ENCODE measurements at regions not wholly inside any gene's neighbourhood (a gene's known extent, or its start where the extent isn't known, plus 50 kb on each side); places are given as distances from the start of the nearest gene placed in this dataset.

GRCh38 chr10:107614939-107615685 lies 450.6 kb upstream of the SORCS1 start:
- no peak for TF ChIP-seq EZH2 (IDR thresholded peaks at IDR 0.05; ENCODE audit: low read length, missing control alignments)
- TF ChIP-seq, protein P1, sequence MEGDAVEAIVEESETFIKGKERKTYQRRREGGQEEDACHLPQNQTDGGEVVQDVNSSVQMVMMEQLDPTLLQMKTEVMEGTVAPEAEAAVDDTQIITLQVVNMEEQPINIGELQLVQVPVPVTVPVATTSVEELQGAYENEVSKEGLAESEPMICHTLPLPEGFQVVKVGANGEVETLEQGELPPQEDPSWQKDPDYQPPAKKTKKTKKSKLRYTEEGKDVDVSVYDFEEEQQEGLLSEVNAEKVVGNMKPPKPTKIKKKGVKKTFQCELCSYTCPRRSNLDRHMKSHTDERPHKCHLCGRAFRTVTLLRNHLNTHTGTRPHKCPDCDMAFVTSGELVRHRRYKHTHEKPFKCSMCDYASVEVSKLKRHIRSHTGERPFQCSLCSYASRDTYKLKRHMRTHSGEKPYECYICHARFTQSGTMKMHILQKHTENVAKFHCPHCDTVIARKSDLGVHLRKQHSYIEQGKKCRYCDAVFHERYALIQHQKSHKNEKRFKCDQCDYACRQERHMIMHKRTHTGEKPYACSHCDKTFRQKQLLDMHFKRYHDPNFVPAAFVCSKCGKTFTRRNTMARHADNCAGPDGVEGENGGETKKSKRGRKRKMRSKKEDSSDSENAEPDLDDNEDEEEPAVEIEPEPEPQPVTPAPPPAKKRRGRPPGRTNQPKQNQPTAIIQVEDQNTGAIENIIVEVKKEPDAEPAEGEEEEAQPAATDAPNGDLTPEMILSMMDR (conservative IDR thresholded peaks at IDR 0.05 in 1 of 2, IDR thresholded peaks at IDR 0.05 in 1 of 2; ENCODE audit: low read depth in 1 of 2, low read length in 2 of 2), result no peak
- Histone ChIP-seq H3K27ac (ENCODE audit: insufficient read depth, low read length) (no peak overlapping the region), H3K27me3 (ENCODE audit: control insufficient read depth, insufficient read depth, low read length) (no peaks in the 10 kb centered on the region), H3K4me3 (replicated peaks in 1 of 4; ENCODE audit: control extremely low read depth in 1 of 4, insufficient read depth in 1 of 4, low read depth in 3 of 4, low read length in 4 of 4) (no peak overlapping the region), H3K36me3 (ENCODE audit: control insufficient read depth, insufficient read depth, low read length) (no peaks in the 10 kb centered on the region), H4K20me1 (ENCODE audit: control insufficient read depth, extremely low read depth, insufficient read depth, low read length) (no peaks in the 10 kb centered on the region), H2AFZ (ENCODE audit: low read length) (no peak overlapping the region), H3K4me2 (ENCODE audit: extremely low read depth, insufficient read depth, low read length) (no peak overlapping the region), H3K9me3 (ENCODE audit: control insufficient read depth, insufficient read depth, low read depth, low read length) (no peaks in the 10 kb centered on the region), H3K9ac (ENCODE audit: insufficient read depth, low read length) (no peak overlapping the region), H3K4me1 (ENCODE audit: control insufficient read depth, extremely low read depth, insufficient read depth, low read length) (no peaks in the 10 kb centered on the region), H3K79me2 (ENCODE audit: control insufficient read depth, insufficient read depth, low read length) (no peaks in the 10 kb centered on the region)
- peak; percentile 56 to 63 for DNase-seq (ENCODE audit: low read depth in 2 of 2)

- Histone ChIP-seq H3K9me3 (ENCODE audit: control insufficient read depth, insufficient read depth, low read depth, low read length) (no peaks in the 10 kb centered on the region), H3K4me3 (replicated peaks in 1 of 4; ENCODE audit: control extremely low read depth in 1 of 4, insufficient read depth in 1 of 4, low read depth in 3 of 4, low read length in 4 of 4) (no peak overlapping the region), H3K27ac (ENCODE audit: insufficient read depth, low read length) (no peak overlapping the region), H2AFZ (ENCODE audit: low read length) (no peak overlapping the region), H3K9ac (ENCODE audit: insufficient read depth, low read length) (no peak overlapping the region), H3K36me3 (ENCODE audit: control insufficient read depth, insufficient read depth, low read length) (no peaks in the 10 kb centered on the region), H4K20me1 (ENCODE audit: control insufficient read depth, extremely low read depth, insufficient read depth, low read length) (no peaks in the 10 kb centered on the region), H3K79me2 (ENCODE audit: control insufficient read depth, insufficient read depth, low read length) (no peaks in the 10 kb centered on the region), H3K27me3 (ENCODE audit: control insufficient read depth, insufficient read depth, low read length) (no peaks in the 10 kb centered on the region), H3K4me1 (ENCODE audit: control insufficient read depth, extremely low read depth, insufficient read depth, low read length) (no peaks in the 10 kb centered on the region), H3K4me2 (ENCODE audit: extremely low read depth, insufficient read depth, low read length) (no peak overlapping the region)
- TF ChIP-seq EZH2 (IDR thresholded peaks at IDR 0.05; ENCODE audit: low read length, missing control alignments), result no peak
- TF ChIP-seq, protein P1 (conservative IDR thresholded peaks at IDR 0.05 in 1 of 2, IDR thresholded peaks at IDR 0.05 in 1 of 2; ENCODE audit: low read depth in 1 of 2, low read length in 2 of 2), result no peak
- peak in 1 of 2 donors; percentile 12 for DNase-seq (ENCODE audit: low read depth in 2 of 2)
These were observed 446.6 kb upstream of the SORCS1 start for GRCh38 chr10:107611115-107611514.

GRCh38 chr10:107589081-107589480 lies 424.6 kb upstream of the SORCS1 start:
- DNase-seq (ENCODE audit: low read depth in 2 of 2), result no peak
- TF ChIP-seq, protein P1 (conservative IDR thresholded peaks at IDR 0.05 in 1 of 2, IDR thresholded peaks at IDR 0.05 in 1 of 2; ENCODE audit: low read depth in 1 of 2, low read length in 2 of 2), result no peak
- no peak for TF ChIP-seq EZH2 (IDR thresholded peaks at IDR 0.05; ENCODE audit: low read length, missing control alignments)

More at GRCh38 chr10:107589081-107589480, 424.6 kb upstream of the SORCS1 start:
- Histone ChIP-seq H3K4me2 (ENCODE audit: extremely low read depth, insufficient read depth, low read length) (no peak overlapping the region), H4K20me1 (ENCODE audit: control insufficient read depth, extremely low read depth, insufficient read depth, low read length) (no peaks in the 10 kb centered on the region), H3K9me3 (ENCODE audit: control insufficient read depth, insufficient read depth, low read depth, low read length) (no peaks in the 10 kb centered on the region), H3K36me3 (ENCODE audit: control insufficient read depth, insufficient read depth, low read length) (no peaks in the 10 kb centered on the region), H2AFZ (ENCODE audit: low read length) (no peak overlapping the region), H3K4me3 (replicated peaks in 1 of 4; ENCODE audit: control extremely low read depth in 1 of 4, insufficient read depth in 1 of 4, low read depth in 3 of 4, low read length in 4 of 4) (no peak overlapping the region), H3K27me3 (ENCODE audit: control insufficient read depth, insufficient read depth, low read length) (no peaks in the 10 kb centered on the region), H3K4me1 (ENCODE audit: control insufficient read depth, extremely low read depth, insufficient read depth, low read length) (no peaks in the 10 kb centered on the region), H3K9ac (ENCODE audit: insufficient read depth, low read length) (no peak overlapping the region), H3K27ac (ENCODE audit: insufficient read depth, low read length) (no peak overlapping the region), H3K79me2 (ENCODE audit: control insufficient read depth, insufficient read depth, low read length) (no peaks in the 10 kb centered on the region)

Data from fibroblast of lung (primary cell).